ENCODE measurements at regions not wholly inside any gene's neighbourhood (a gene's known extent, or its start where the extent isn't known, plus 50 kb on each side); places are given as distances from the start of the nearest gene placed in this dataset.

DNA sequence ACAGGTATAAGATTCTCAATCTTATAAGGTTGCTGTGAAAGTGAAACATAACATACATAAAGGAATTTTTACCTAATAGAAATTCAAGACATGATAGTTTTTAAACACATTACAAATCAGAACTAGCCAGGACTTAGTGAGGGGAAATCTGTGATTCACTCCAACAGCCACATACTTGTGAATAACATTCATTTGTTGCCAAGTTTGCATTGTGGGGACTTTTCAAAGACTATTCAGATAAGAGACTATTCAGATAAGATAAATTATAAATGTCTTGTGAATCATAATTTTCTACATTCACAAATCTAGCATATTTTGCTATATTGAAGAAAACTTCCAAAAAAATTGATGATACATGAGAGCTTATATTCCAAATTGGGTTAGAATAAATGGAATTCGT lies 345.3 kb upstream of the CDH20 start:
- no peaks in the 10 kb centered on the region for H3K79me2 ChIP-seq (ENCODE audit: control insufficient read depth in 1 of 2, insufficient read depth in 2 of 2, low read length in 2 of 2)
- POLR2A ChIA-PET (ENCODE audit: partially characterized antibody): no interaction called here
- DNase-seq (ENCODE audit: low read depth in 1 of 2, low spot score in 2 of 2) (no peak), FAIRE-seq (no peak)
- H3K14ac ChIP-seq (ENCODE audit: insufficient read length): no peak overlapping the region
- H3K23me2 ChIP-seq (ENCODE audit: low read depth, low read length): no peaks in the 10 kb centered on the region
- 96% methylated on average over 1 of the region's 1 CpG; no CpG with 5 or more reads in 1 of the 2 experiments for WGBS, 2 experiments (ENCODE audit: extremely low coverage in 1 of 2, insufficient coverage in 1 of 2, insufficient read length in 1 of 2, insufficient replicate concordance in 2 of 2, low coverage in 1 of 2, low lambda C conversion rate in 2 of 2, missing lambda C conversion rate in 1 of 2)
- H2BK20ac ChIP-seq (ENCODE audit: low read length): no peak overlapping the region
- no peak overlapping the region for H2AK5ac ChIP-seq (ENCODE audit: low read depth, low read length)
- CTCF ChIA-PET (ENCODE audit: partially characterized antibody): no interaction called here
- H2BK12ac ChIP-seq (ENCODE audit: low read depth, low read length): no peak overlapping the region
- H4K20me1 ChIP-seq (replicated peaks in 1 of 2; ENCODE audit: control insufficient read depth in 1 of 2, insufficient read depth in 2 of 2, low read length in 2 of 2): no peaks in the 10 kb centered on the region
- no peak for TF ChIP-seq TAF7 (optimal IDR thresholded peaks at IDR 0.05; ENCODE audit: borderline replicate concordance, low read depth, low read length)
- TF ChIP-seq EGR1 (IDR thresholded peaks at IDR 0.05; ENCODE audit: borderline replicate concordance, low read depth, low read length): no peak
- no peak for TF ChIP-seq ATF3 (IDR thresholded peaks at IDR 0.05; ENCODE audit: insufficient read depth, low read depth, low read length)
- no peak for TF ChIP-seq BRCA1 (IDR thresholded peaks at IDR 0.05; ENCODE audit: low read depth, low read length)
- no peak for TF ChIP-seq SP4 (IDR thresholded peaks at IDR 0.05; ENCODE audit: low read length)
- TF ChIP-seq SIRT6 (IDR thresholded peaks at IDR 0.05; ENCODE audit: low read length): no peak
- TF ChIP-seq RAD21 (IDR thresholded peaks at IDR 0.05 in 1 of 2, conservative IDR thresholded peaks at IDR 0.05 in 1 of 2; ENCODE audit: low read depth in 2 of 2, low read length in 2 of 2): no peak
- TF ChIP-seq JUND (IDR thresholded peaks at IDR 0.05; ENCODE audit: low read length): no peak
- no peak overlapping the region for H3K23ac ChIP-seq (ENCODE audit: insufficient read length)
- H2BK5ac ChIP-seq (ENCODE audit: low read depth, low read length): no peak overlapping the region
- no peak overlapping the region for H4K8ac ChIP-seq (ENCODE audit: extremely low read depth, insufficient read depth, low read length)
- H3K27ac ChIP-seq (ENCODE audit: low read depth, low read length): no peak overlapping the region
- H3K18ac ChIP-seq (ENCODE audit: extremely low read depth, low read length): no peak overlapping the region
- no peak overlapping the region for H3K56ac ChIP-seq (replicated peaks; ENCODE audit: insufficient read length, low read depth, low read length)
- no peak overlapping the region for H2AFZ ChIP-seq (ENCODE audit: low read length)
- no peak overlapping the region for H3K4me2 ChIP-seq (ENCODE audit: insufficient read depth in 1 of 2, low read depth in 2 of 2, low read length in 2 of 2)
- peaks cover 4 to 11% of the 10 kb centered on the region in 2 experiments; a peak in 2 of 4 replicates for H3K9me3 ChIP-seq (ENCODE audit: insufficient read depth in 2 of 2, low read depth in 1 of 2, low read length in 1 of 2)
- H3K9ac ChIP-seq (replicated peaks in 1 of 4; ENCODE audit: extremely low read depth in 1 of 4, low read depth in 3 of 4, low read length in 3 of 4): no peak overlapping the region
- no peak overlapping the region for H2BK15ac ChIP-seq (ENCODE audit: low read length)
- H3K4ac ChIP-seq (replicated peaks; ENCODE audit: insufficient read length, low read depth, low read length): no peak overlapping the region
- H4K5ac ChIP-seq (ENCODE audit: insufficient read length, low read depth, low read length): no peak overlapping the region
- H2BK120ac ChIP-seq (replicated peaks; ENCODE audit: low read depth, low read length): no peak overlapping the region
- H3K79me1 ChIP-seq (ENCODE audit: low read depth, low read length): no peaks in the 10 kb centered on the region
- no peak overlapping the region for H4K91ac ChIP-seq (replicated peaks; ENCODE audit: insufficient read length, low read length)
- H3K36me3 ChIP-seq (ENCODE audit: control insufficient read depth in 2 of 4, insufficient read depth in 4 of 4, low read length in 3 of 4): no peaks in the 10 kb centered on the region
- no peaks in the 10 kb centered on the region for H3K4me1 ChIP-seq (replicated peaks in 1 of 4; ENCODE audit: control insufficient read depth in 3 of 4, insufficient read depth in 4 of 4, low read length in 3 of 4)
- H3K4me3 ChIP-seq (ENCODE audit: extremely low read depth in 1 of 4, insufficient read depth in 2 of 4, low read depth in 3 of 4, low read length in 4 of 4): no peak overlapping the region
- H3K27me3 ChIP-seq (replicated peaks in 1 of 4; ENCODE audit: control insufficient read depth in 3 of 4, extremely low read depth in 1 of 4, insufficient read depth in 3 of 4, low read length in 3 of 4): no peaks in the 10 kb centered on the region

Data from H1 (cell line).